HG03175 (cell line): ENCODE measurements at regions not wholly inside any gene's neighbourhood (a gene's known extent, or its start where the extent isn't known, plus 50 kb on each side); places are given as distances from the start of the nearest gene placed in this dataset.
A peak's percentile ranks its signal among the peaks of the same experiment; 100 is the strongest.
"Not testable (repeated sequence)": the region's sequence is repeated elsewhere in the genome, so short reads cannot be mapped to it uniquely, and the experiment has no call there.

ENCODE experiments used
- ATAC-seq: cut with Tn5 transposase; IDR thresholded peaks from one replicate; pipeline ENCODE4 v1.9.1; 2021; ENCODE audit warnings: mild to moderate bottlenecking, moderate library complexity; ENCODE audit not compliant: unreplicated experiment

GRCh38 chr6:122859676-122860075 lies 70.6 kb downstream of the SMPDL3A start:
- no peak for ATAC-seq

- no peak for ATAC-seq
Observed at GRCh38 chr6:122861594-122861993, 72.5 kb downstream of the SMPDL3A start.

GRCh38 chr6:122868137-122868536 lies 79.1 kb downstream of the SMPDL3A start:
- no peak for ATAC-seq

- ATAC-seq, result peak; percentile 79
Observed at GRCh38 chr6:122869437-122870024, 80.5 kb downstream of the SMPDL3A start.

- no peak for ATAC-seq
Observed at GRCh38 chr6:122871079-122871478, 82.0 kb downstream of the SMPDL3A start.

- ATAC-seq, result no peak
Observed at GRCh38 chr6:122872311-122872710, 83.3 kb downstream of the SMPDL3A start.

GRCh38 chr6:122877302-122877701 lies 88.2 kb downstream of the SMPDL3A start:
- ATAC-seq, result no peak

- peak; percentile 47 for ATAC-seq
Observed at GRCh38 chr6:122878796-122879195, 89.7 kb downstream of the SMPDL3A start.

- ATAC-seq, result no peak
Observed at GRCh38 chr6:122886481-122886880, 97.4 kb downstream of the SMPDL3A start.

- no peak for ATAC-seq
Observed at GRCh38 chr6:122887941-122888340, 98.9 kb downstream of the SMPDL3A start.

GRCh38 chr6:122888680-122889079 lies 99.6 kb downstream of the SMPDL3A start:
- ATAC-seq, result not testable (repeated sequence)

GRCh38 chr6:122890250-122890649 lies 101.2 kb downstream of the SMPDL3A start:
- no peak for ATAC-seq

- no peak for ATAC-seq
Observed at GRCh38 chr6:122894791-122895190, 101.2 kb upstream of the CLVS2 start.

- no peak for ATAC-seq
Observed at GRCh38 chr6:122902326-122902725, 93.7 kb upstream of the CLVS2 start.

- ATAC-seq, result no peak
Observed at GRCh38 chr6:122903266-122903915, 92.6 kb upstream of the CLVS2 start.

GRCh38 chr6:122904166-122904565 lies 91.9 kb upstream of the CLVS2 start:
- ATAC-seq, result no peak

GRCh38 chr6:122913558-122913957 lies 82.5 kb upstream of the CLVS2 start:
- no peak for ATAC-seq

GRCh38 chr6:122918714-122919113 lies 77.3 kb upstream of the CLVS2 start:
- ATAC-seq, result no peak

GRCh38 chr6:122930252-122931180 lies 65.5 kb upstream of the CLVS2 start:
- peak; percentile 75 for ATAC-seq

- ATAC-seq, result no peak
Observed at GRCh38 chr6:122931916-122932315, 64.1 kb upstream of the CLVS2 start.

GRCh38 chr6:122944936-122945335 lies 51.1 kb upstream of the CLVS2 start:
- ATAC-seq, result not testable (repeated sequence)
